GM12873 (cell line): ENCODE measurements at regions not wholly inside any gene's neighbourhood (a gene's known extent, or its start where the extent isn't known, plus 50 kb on each side); places are given as distances from the start of the nearest gene placed in this dataset.

Experiments
- TF ChIP-seq, protein P1 (sequence below): IDR thresholded peaks from 2 replicates; pipeline ENCODE4 v1.5.1; 2012; ENCODE audit warnings: low read depth, mild to moderate bottlenecking, moderate library complexity, low read length, control low read depth; ENCODE audit not compliant: insufficient read depth; ENCODE audit errors: missing control alignments

DNA sequence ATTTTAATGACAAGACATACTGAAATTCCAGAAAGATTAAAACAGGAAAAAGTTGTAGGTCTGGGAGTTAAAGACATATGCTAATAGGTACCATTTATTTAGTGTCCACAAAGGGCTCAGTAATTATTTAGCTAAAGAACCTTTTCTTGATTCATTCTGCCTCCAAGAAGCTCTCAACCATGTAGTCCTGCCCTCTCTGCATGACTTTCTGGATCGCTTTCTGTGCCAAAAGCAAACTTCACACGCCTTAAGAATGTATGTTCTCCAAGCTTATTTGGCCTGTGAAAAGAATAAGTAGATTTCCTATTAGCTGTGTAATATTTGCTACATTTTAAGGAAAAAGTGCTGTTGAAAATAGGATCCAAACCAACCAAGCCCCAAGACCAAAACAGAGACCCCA is 291.7 kb downstream of the C12orf75 start:
- TF ChIP-seq, protein P1, sequence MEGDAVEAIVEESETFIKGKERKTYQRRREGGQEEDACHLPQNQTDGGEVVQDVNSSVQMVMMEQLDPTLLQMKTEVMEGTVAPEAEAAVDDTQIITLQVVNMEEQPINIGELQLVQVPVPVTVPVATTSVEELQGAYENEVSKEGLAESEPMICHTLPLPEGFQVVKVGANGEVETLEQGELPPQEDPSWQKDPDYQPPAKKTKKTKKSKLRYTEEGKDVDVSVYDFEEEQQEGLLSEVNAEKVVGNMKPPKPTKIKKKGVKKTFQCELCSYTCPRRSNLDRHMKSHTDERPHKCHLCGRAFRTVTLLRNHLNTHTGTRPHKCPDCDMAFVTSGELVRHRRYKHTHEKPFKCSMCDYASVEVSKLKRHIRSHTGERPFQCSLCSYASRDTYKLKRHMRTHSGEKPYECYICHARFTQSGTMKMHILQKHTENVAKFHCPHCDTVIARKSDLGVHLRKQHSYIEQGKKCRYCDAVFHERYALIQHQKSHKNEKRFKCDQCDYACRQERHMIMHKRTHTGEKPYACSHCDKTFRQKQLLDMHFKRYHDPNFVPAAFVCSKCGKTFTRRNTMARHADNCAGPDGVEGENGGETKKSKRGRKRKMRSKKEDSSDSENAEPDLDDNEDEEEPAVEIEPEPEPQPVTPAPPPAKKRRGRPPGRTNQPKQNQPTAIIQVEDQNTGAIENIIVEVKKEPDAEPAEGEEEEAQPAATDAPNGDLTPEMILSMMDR, result no peak

- TF ChIP-seq, protein P1, result no peak
These were observed 292.6 kb downstream of the C12orf75 start for GRCh38 chr12:105622846-105623736.

- TF ChIP-seq, protein P1, result no peak
These were observed 296.2 kb downstream of the C12orf75 start for GRCh38 chr12:105626653-105627052.

DNA sequence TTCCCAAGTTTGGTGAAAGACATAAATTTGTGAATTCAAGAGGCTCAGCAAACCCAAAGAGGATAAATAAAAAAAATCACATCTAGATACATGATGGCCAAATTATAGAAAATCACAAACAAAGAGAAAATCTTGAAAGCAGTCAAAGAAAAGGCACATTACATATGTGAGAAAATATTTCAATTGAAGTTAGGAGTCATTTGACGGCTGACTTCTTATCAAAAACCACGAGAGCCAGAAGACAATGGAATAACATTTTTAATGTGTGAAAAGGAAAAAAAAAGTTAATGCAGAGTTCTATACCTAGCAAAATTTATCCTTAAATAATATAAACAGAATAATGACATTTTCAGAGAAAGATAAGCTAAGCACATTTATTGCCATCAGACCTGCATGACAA is 307.0 kb downstream of the C12orf75 start:
- TF ChIP-seq, protein P1, result no peak

DNA sequence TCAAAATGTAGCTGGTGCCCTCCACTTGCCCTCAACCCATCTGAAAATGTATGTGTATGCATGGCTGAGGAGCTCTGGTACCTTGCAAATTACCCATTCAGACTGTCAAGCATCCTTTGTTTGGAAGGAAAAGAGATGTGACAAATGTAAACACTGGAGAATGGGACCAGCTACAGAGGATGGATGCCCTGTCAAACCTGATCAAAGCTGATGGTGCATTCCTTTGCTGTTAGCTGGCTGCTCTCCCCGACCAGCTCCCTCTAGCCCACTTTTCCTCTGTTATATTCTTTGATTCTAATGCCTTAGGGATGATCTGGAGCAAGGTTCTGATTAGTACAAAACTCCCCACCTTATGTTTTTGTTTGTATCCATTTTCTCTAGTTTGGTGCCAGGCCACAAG is 310.3 kb downstream of the C12orf75 start:
- TF ChIP-seq, protein P1, result no peak

GRCh38 chr12:105641749-105642148 is 311.3 kb downstream of the C12orf75 start:
- TF ChIP-seq, protein P1, result no peak

DNA sequence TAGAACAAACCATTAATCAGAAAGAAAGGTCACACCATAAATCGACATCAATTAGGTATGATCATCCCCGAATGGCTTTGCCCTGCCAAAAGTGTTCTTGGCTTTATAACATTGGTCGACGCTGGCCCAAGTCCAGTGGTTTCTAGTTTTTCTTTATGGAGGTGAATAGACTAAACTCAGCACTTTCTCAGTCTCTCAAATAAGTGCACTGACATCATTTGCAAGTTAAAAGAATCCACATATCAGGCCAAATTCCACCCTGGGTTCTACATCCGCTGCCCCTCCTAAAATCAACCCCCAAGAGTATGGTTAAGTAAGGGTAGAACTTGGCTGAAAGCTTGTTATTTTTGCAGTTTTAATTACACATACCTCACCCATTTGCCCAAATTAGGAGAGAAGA is 314.3 kb downstream of the C12orf75 start:
- TF ChIP-seq, protein P1, result no peak
